ENCODE measurements at regions not wholly inside any gene's neighbourhood (a gene's known extent, or its start where the extent isn't known, plus 50 kb on each side); places are given as distances from the start of the nearest gene placed in this dataset.
A peak's percentile ranks its signal among the peaks of the same experiment; 100 is the strongest.
"Not testable (repeated sequence)": the region's sequence is repeated elsewhere in the genome, so short reads cannot be mapped to it uniquely, and the experiment has no call there.

- Histone ChIP-seq H3K9me2 (ENCODE audit: insufficient read depth) (no peaks in the 10 kb centered on the region), H3K4me3 (no peak overlapping the region), H3F3A (ENCODE audit: insufficient read depth, low read depth) (peaks cover 14% of the 10 kb centered on the region), H3K79me2 (ENCODE audit: low read depth) (no peaks in the 10 kb centered on the region), H2AFZ (no peak overlapping the region), H4K20me1 (ENCODE audit: insufficient read depth) (no peaks in the 10 kb centered on the region), H3K4me2 (no peak overlapping the region), H3K9me3 (ENCODE audit: insufficient read depth, low read depth) (no peaks in the 10 kb centered on the region), H3K27me3 (ENCODE audit: insufficient read depth, low read depth) (no peaks in the 10 kb centered on the region), H3K27ac (no peak overlapping the region), H3K4me1 (replicated peaks; ENCODE audit: insufficient read depth) (peaks cover 29% of the 10 kb centered on the region), H3K36me3 (ENCODE audit: low read depth) (no peaks in the 10 kb centered on the region)
- CTCF ChIA-PET: no interaction called here
- DNase-seq: no peak
- BruUV-seq (replicated peaks): no TSS peak
- TF ChIP-seq EZH2 (IDR thresholded peaks at IDR 0.05; ENCODE audit: low read depth): no peak
- TF ChIP-seq, protein P1, sequence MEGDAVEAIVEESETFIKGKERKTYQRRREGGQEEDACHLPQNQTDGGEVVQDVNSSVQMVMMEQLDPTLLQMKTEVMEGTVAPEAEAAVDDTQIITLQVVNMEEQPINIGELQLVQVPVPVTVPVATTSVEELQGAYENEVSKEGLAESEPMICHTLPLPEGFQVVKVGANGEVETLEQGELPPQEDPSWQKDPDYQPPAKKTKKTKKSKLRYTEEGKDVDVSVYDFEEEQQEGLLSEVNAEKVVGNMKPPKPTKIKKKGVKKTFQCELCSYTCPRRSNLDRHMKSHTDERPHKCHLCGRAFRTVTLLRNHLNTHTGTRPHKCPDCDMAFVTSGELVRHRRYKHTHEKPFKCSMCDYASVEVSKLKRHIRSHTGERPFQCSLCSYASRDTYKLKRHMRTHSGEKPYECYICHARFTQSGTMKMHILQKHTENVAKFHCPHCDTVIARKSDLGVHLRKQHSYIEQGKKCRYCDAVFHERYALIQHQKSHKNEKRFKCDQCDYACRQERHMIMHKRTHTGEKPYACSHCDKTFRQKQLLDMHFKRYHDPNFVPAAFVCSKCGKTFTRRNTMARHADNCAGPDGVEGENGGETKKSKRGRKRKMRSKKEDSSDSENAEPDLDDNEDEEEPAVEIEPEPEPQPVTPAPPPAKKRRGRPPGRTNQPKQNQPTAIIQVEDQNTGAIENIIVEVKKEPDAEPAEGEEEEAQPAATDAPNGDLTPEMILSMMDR (conservative IDR thresholded peaks at IDR 0.05): no peak
- intact Hi-C loops (cut with micrococcal nuclease; ENCODE audit: unreplicated experiment): loop anchor here (2.0 to 10.0 kb wide), 3 partner anchors 57 to 929 kb away; no protein-coding TSS in a partner anchor
- POLR2A ChIA-PET (ENCODE audit: unreplicated experiment): no interaction called here
Measured at GRCh38 chr13:89515948-89516347, 1831.5 kb upstream of the MIR17HG start.

- H3K9me3 ChIP-seq (ENCODE audit: insufficient read depth, low read depth): no peaks in the 10 kb centered on the region
- H3K27me3 ChIP-seq (ENCODE audit: insufficient read depth, low read depth): no peaks in the 10 kb centered on the region
- ChIA-PET POLR2A (ENCODE audit: unreplicated experiment) (no interaction called here), CTCF (no interaction called here)
- H3K36me3 ChIP-seq (ENCODE audit: low read depth): no peaks in the 10 kb centered on the region
- peaks cover 29% of the 10 kb centered on the region for H3K4me1 ChIP-seq (replicated peaks; ENCODE audit: insufficient read depth)
- H3K4me2 ChIP-seq: peak overlapping the region; percentile 13; the same call in 1 of the 2 replicates
- peaks cover 14% of the 10 kb centered on the region for H3F3A ChIP-seq (ENCODE audit: insufficient read depth, low read depth)
- no peak overlapping the region for H3K27ac ChIP-seq
- TF ChIP-seq, protein P1 (conservative IDR thresholded peaks at IDR 0.05): no peak
- no peak for TF ChIP-seq EZH2 (IDR thresholded peaks at IDR 0.05; ENCODE audit: low read depth)
- no peak for DNase-seq
- no peaks in the 10 kb centered on the region for H4K20me1 ChIP-seq (ENCODE audit: insufficient read depth)
- no peaks in the 10 kb centered on the region for H3K9me2 ChIP-seq (ENCODE audit: insufficient read depth)
- no peaks in the 10 kb centered on the region for H3K79me2 ChIP-seq (ENCODE audit: low read depth)
- no peak overlapping the region for H2AFZ ChIP-seq
- intact Hi-C loops (cut with micrococcal nuclease; ENCODE audit: unreplicated experiment): loop anchor here (1.0 to 10.0 kb wide), 3 partner anchors 10 to 926 kb away; no protein-coding TSS in a partner anchor
- no peak overlapping the region for H3K4me3 ChIP-seq
- BruUV-seq (replicated peaks): no TSS peak
Measured at GRCh38 chr13:89518289-89519077, 1829.0 kb upstream of the MIR17HG start.

GRCh38 chr13:89520468-89520867 lies 1827.0 kb upstream of the MIR17HG start:
- no peaks in the 10 kb centered on the region for H4K20me1 ChIP-seq (ENCODE audit: insufficient read depth)
- no peak overlapping the region for H3K4me3 ChIP-seq
- H3K27me3 ChIP-seq (ENCODE audit: insufficient read depth, low read depth): no peaks in the 10 kb centered on the region
- BruUV-seq (replicated peaks): no TSS peak
- no peak for TF ChIP-seq EZH2 (IDR thresholded peaks at IDR 0.05; ENCODE audit: low read depth)
- TF ChIP-seq, protein P1 (conservative IDR thresholded peaks at IDR 0.05): no peak
- H3K79me2 ChIP-seq (ENCODE audit: low read depth): no peaks in the 10 kb centered on the region
- no peak overlapping the region for H3K4me2 ChIP-seq
- no peak for DNase-seq
- 0 out of 2 replicates have a peak, but pooled peaks cover 2% of the 10 kb centered on the region for H3F3A ChIP-seq (ENCODE audit: insufficient read depth, low read depth)
- H3K9me2 ChIP-seq (ENCODE audit: insufficient read depth): no peaks in the 10 kb centered on the region
- ChIA-PET POLR2A (ENCODE audit: unreplicated experiment) (no interaction called here), CTCF (no interaction called here)
- no peak overlapping the region for H3K27ac ChIP-seq
- H3K36me3 ChIP-seq (ENCODE audit: low read depth): no peaks in the 10 kb centered on the region
- intact Hi-C loops (cut with micrococcal nuclease; ENCODE audit: unreplicated experiment): no loop called here
- no peaks in the 10 kb centered on the region for H3K9me3 ChIP-seq (ENCODE audit: insufficient read depth, low read depth)
- 0 out of 2 replicates have a peak, but pooled peaks cover 11% of the 10 kb centered on the region for H3K4me1 ChIP-seq (replicated peaks; ENCODE audit: insufficient read depth)
- H2AFZ ChIP-seq: no peak overlapping the region

DNA sequence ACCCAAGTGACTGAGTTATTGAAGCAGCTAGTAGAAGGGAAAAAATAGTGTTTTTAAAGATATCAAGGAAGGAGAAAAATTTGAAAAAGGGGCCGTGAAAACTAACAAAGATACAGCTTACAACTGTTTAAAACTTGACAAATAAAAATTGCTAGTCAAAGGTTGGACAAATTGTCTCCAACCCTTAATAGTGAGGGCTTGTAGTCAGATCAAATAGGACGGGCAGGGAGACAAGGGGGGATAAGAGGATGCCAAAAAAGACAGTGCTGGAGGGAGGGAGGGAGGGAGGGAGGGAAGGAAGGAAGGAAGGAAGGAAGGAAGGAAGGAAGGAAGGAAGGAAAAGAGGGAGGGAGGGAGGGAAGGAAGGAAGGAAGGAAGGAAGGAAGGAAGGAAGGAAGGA lies 1825.8 kb upstream of the MIR17HG start:
- H3K27ac ChIP-seq; POLR2A ChIA-PET (ENCODE audit: unreplicated experiment); intact Hi-C loops (cut with micrococcal nuclease; ENCODE audit: unreplicated experiment); H4K20me1 ChIP-seq (ENCODE audit: insufficient read depth); H3K36me3 ChIP-seq (ENCODE audit: low read depth); BruUV-seq (replicated peaks); CTCF ChIA-PET; H3K27me3 ChIP-seq (ENCODE audit: insufficient read depth, low read depth); H3K79me2 ChIP-seq (ENCODE audit: low read depth); H3F3A ChIP-seq (ENCODE audit: insufficient read depth, low read depth); H3K9me3 ChIP-seq (ENCODE audit: insufficient read depth, low read depth); DNase-seq; H3K4me2 ChIP-seq; H3K9me2 ChIP-seq (ENCODE audit: insufficient read depth); H3K4me3 ChIP-seq; H2AFZ ChIP-seq: not testable (repeated sequence)
- 0 out of 2 replicates have a peak, but pooled peaks cover 11% of the 10 kb centered on the region for H3K4me1 ChIP-seq (replicated peaks; ENCODE audit: insufficient read depth)
